ENCODE measurements at regions not wholly inside any gene's neighbourhood (a gene's known extent, or its start where the extent isn't known, plus 50 kb on each side); places are given as distances from the start of the nearest gene placed in this dataset.
"Not testable (repeated sequence)": the region's sequence is repeated elsewhere in the genome, so short reads cannot be mapped to it uniquely, and the experiment has no call there.

GRCh38 chr6:145266432-145267075, 468.8 kb downstream of the EPM2A start:
- DNase-seq: no peak

GRCh38 chr6:145267076-145267867, 468.0 kb downstream of the EPM2A start:
- no peak for DNase-seq

- DNase-seq: no peak
Measured at GRCh38 chr6:145270464-145270863, 464.9 kb downstream of the EPM2A start.

GRCh38 chr6:145271040-145271439, 464.3 kb downstream of the EPM2A start:
- DNase-seq: no peak

GRCh38 chr6:145271577-145271976, 463.7 kb downstream of the EPM2A start:
- no peak for DNase-seq

- DNase-seq: no peak
Measured at GRCh38 chr6:145272246-145272645, 463.1 kb downstream of the EPM2A start.

GRCh38 chr6:145273136-145273535, 462.2 kb downstream of the EPM2A start:
- no peak for DNase-seq

GRCh38 chr6:145274083-145274482, 461.2 kb downstream of the EPM2A start:
- DNase-seq: no peak

GRCh38 chr6:145275019-145275418, 460.3 kb downstream of the EPM2A start:
- no peak for DNase-seq

GRCh38 chr6:145275787-145276186, 459.5 kb downstream of the EPM2A start:
- DNase-seq: no peak

- no peak for DNase-seq
Measured at GRCh38 chr6:145276756-145277155, 458.6 kb downstream of the EPM2A start.

- DNase-seq: no peak
Measured at GRCh38 chr6:145277358-145278086, 457.8 kb downstream of the EPM2A start.

GRCh38 chr6:145278163-145278807, 457.0 kb downstream of the EPM2A start:
- no peak for DNase-seq

- DNase-seq: no peak
Measured at GRCh38 chr6:145279551-145279950, 455.8 kb downstream of the EPM2A start.

- DNase-seq: no peak
Measured at GRCh38 chr6:145279993-145280392, 455.3 kb downstream of the EPM2A start.

- not testable (repeated sequence) for DNase-seq
Measured at GRCh38 chr6:145283209-145283608, 452.1 kb downstream of the EPM2A start.

GRCh38 chr6:145283856-145284255, 451.5 kb downstream of the EPM2A start:
- no peak for DNase-seq

- no peak for DNase-seq
Measured at GRCh38 chr6:145286916-145287315, 448.4 kb downstream of the EPM2A start.

- DNase-seq: no peak
Measured at GRCh38 chr6:145289573-145289972, 445.7 kb downstream of the EPM2A start.

GRCh38 chr6:145290122-145290521, 445.2 kb downstream of the EPM2A start:
- no peak for DNase-seq

- no peak for DNase-seq
Measured at GRCh38 chr6:145292066-145292465, 443.3 kb downstream of the EPM2A start.

GRCh38 chr6:145294942-145295341, 440.4 kb downstream of the EPM2A start:
- no peak for DNase-seq

- no peak for DNase-seq
Measured at GRCh38 chr6:145295746-145296145, 439.6 kb downstream of the EPM2A start.
